Liver (tissue), 8 donors: ENCODE measurements at regions not wholly inside any gene's neighbourhood (a gene's known extent, or its start where the extent isn't known, plus 50 kb on each side); places are given as distances from the start of the nearest gene placed in this dataset.

Experiments
- DNase-seq: peaks from one replicate; pipeline ENCODE4 v3.0.0-alpha.2; 2017; ENCODE audit warnings: low spot score
- H3K27ac ChIP-seq, 2 donors: one replicate each; pipeline ENCODE4 v1.7.0; 2013; ENCODE audit warnings: inconsistent platforms in 2 of 2, low read length in 2 of 2, control low read depth in 1 of 2, low read depth in 1 of 2, mild to moderate bottlenecking in 1 of 2
- H3K27me3 ChIP-seq, 4 donors: one replicate each; pipeline versions ENCODE4 v1.6.1 to v1.7.0; 2013; ENCODE audit warnings: low read length in 3 of 4, inconsistent platforms in 1 of 4, mild to moderate bottlenecking in 1 of 4, moderate library complexity in 1 of 4; ENCODE audit not compliant: control insufficient read depth in 4 of 4, insufficient read depth in 4 of 4
- H3K36me3 ChIP-seq, 4 donors: one replicate each; pipeline versions ENCODE4 v1.6.1 to v1.7.0; 2013; ENCODE audit warnings: low read length in 3 of 4, mild to moderate bottlenecking in 3 of 4, low read depth in 1 of 4, moderate library complexity in 1 of 4; ENCODE audit not compliant: control insufficient read depth in 4 of 4, insufficient read depth in 3 of 4
- H3K4me1 ChIP-seq, 4 donors: one replicate each; pipeline versions ENCODE4 v1.6.1 to v1.7.0; 2013; ENCODE audit warnings: low read length in 3 of 4, mild to moderate bottlenecking in 3 of 4, moderate library complexity in 1 of 4; ENCODE audit not compliant: control insufficient read depth in 4 of 4, insufficient read depth in 4 of 4
- H3K4me3 ChIP-seq, 3 donors: one replicate each; pipeline versions ENCODE4 v1.6.1 to v1.7.0; 2013; ENCODE audit warnings: low read length in 3 of 3, control low read depth in 1 of 3, low read depth in 1 of 3, mild to moderate bottlenecking in 1 of 3
- H3K9ac ChIP-seq, 2 donors: one replicate each; pipeline ENCODE4 v1.7.0; 2013; ENCODE audit warnings: low read length in 2 of 2, mild to moderate bottlenecking in 2 of 2, moderate library complexity in 2 of 2, control low read depth in 1 of 2, low read depth in 1 of 2
- H3K9me3 ChIP-seq, 4 donors: one replicate each; pipeline versions ENCODE4 v1.6.1 to v1.7.0; 2013; ENCODE audit warnings: low read length in 3 of 4; ENCODE audit not compliant: control insufficient read depth in 4 of 4
- ATF3 ChIP-seq: IDR thresholded peaks from 2 replicates; pipeline ENCODE4 v1.6.1; 2016; ENCODE audit warnings: antibody characterized with exemption
- CTCF ChIP-seq: fragments of 150-350 bp; IDR thresholded peaks from 2 replicates; pipeline ENCODE4 v1.5.1; 2017; ENCODE audit warnings: improper control_type of control experiment, low read depth, low read length; ENCODE audit not compliant: missing input control
- EGR1 ChIP-seq, 2 donors: IDR thresholded peaks; 2 replicates each; pipeline ENCODE4 v1.6.1; 2016 to 2018; ENCODE audit warnings: antibody characterized with exemption in 2 of 2, low read depth in 2 of 2
- FOXA1 ChIP-seq: IDR thresholded peaks from 2 replicates; pipeline ENCODE4 v1.6.1; 2016; ENCODE audit warnings: antibody characterized with exemption
- FOXA2 ChIP-seq: IDR thresholded peaks from 2 replicates; pipeline ENCODE4 v1.6.1; 2016; ENCODE audit warnings: antibody characterized with exemption
- GABPA ChIP-seq, 2 donors: IDR thresholded peaks in 1 of 2; conservative IDR thresholded peaks in 1 of 2; 2 replicates each; pipeline ENCODE4 v1.6.1; 2016; ENCODE audit warnings: antibody characterized with exemption in 2 of 2, mild to moderate bottlenecking in 1 of 2, moderate library complexity in 1 of 2
- HNF4A ChIP-seq, 2 donors: conservative IDR thresholded peaks; 2 replicates each; pipeline ENCODE4 v1.6.1; 2016; ENCODE audit warnings: antibody characterized with exemption in 2 of 2, mild to moderate bottlenecking in 2 of 2
- JUND ChIP-seq, 2 donors: IDR thresholded peaks; 2 replicates each; pipeline ENCODE4 v1.6.1; 2016; ENCODE audit warnings: antibody characterized with exemption in 2 of 2
- MAX ChIP-seq: IDR thresholded peaks from 2 replicates; pipeline ENCODE4 v1.6.1; 2016; ENCODE audit warnings: antibody characterized with exemption
- REST ChIP-seq: IDR thresholded peaks from 2 replicates; pipeline ENCODE4 v1.6.1; 2016; ENCODE audit warnings: antibody characterized with exemption, mild to moderate bottlenecking
- RXRA ChIP-seq, 2 donors: IDR thresholded peaks; 2 replicates each; pipeline ENCODE4 v1.6.1; 2017 to 2018; ENCODE audit warnings: antibody characterized with exemption in 2 of 2, mild to moderate bottlenecking in 1 of 2
- SP1 ChIP-seq: IDR thresholded peaks from 2 replicates; pipeline ENCODE4 v1.6.1; 2018; ENCODE audit warnings: antibody characterized with exemption, mild to moderate bottlenecking
- TAF1 ChIP-seq: conservative IDR thresholded peaks from 2 replicates; pipeline ENCODE4 v1.6.1; 2016; ENCODE audit warnings: antibody characterized with exemption, mild to moderate bottlenecking
- YY1 ChIP-seq: IDR thresholded peaks from 2 replicates; pipeline ENCODE4 v1.6.1; 2016; ENCODE audit warnings: antibody characterized with exemption, mild to moderate bottlenecking
- ZBTB33 ChIP-seq: IDR thresholded peaks from 2 replicates; pipeline ENCODE4 v1.6.1; 2016; ENCODE audit warnings: antibody characterized with exemption
- WGBS: extraction: QIAGEN DNeasy Blood & Tissue Kit; methylation state at CpG from one replicate; pipeline ENCODE4 v1.1.7; 2013; 5-methylcytosine and 5-hydroxymethylcytosine counted together
- donor health status: healthy.
- donor health status: healthy.
- donor health status: healthy.
- donor health status: healthy.
- donor health status: healthy.

- DNase-seq: no peak
- H3K27me3 ChIP-seq: no peaks in the 10 kb centered on the region
- no peak for TF ChIP-seq TAF1
- TF ChIP-seq HNF4A (conservative IDR thresholded peaks at IDR 0.05): no peak
- TF ChIP-seq RXRA (IDR thresholded peaks at IDR 0.05): no peak
- no peak for TF ChIP-seq ZBTB33
- TF ChIP-seq GABPA (IDR thresholded peaks at IDR 0.05 in 1 of 2, conservative IDR thresholded peaks at IDR 0.05 in 1 of 2): no peak
- TF ChIP-seq ATF3: no peak
- TF ChIP-seq REST: no peak
- no peak for TF ChIP-seq FOXA2
- H3K4me3 ChIP-seq: no peak overlapping the region
- no peaks in the 10 kb centered on the region for H3K36me3 ChIP-seq
- no peak overlapping the region for H3K9ac ChIP-seq
- WGBS: 95% methylated on average over 3 of the region's 3 CpGs
- peaks cover 0 to 2% (median 0%) of the 10 kb centered on the region in 4 donors for H3K4me1 ChIP-seq
- no peaks in the 10 kb centered on the region for H3K9me3 ChIP-seq
- no peak overlapping the region for H3K27ac ChIP-seq
These were observed 132.4 kb upstream of the IQSEC1 start for GRCh38 chr3:13205567-13206143.

GRCh38 chr3:13204177-13204581, 130.9 kb upstream of the IQSEC1 start:
- no peak overlapping the region for H3K9ac ChIP-seq
- H3K27me3 ChIP-seq: no peaks in the 10 kb centered on the region
- H3K9me3 ChIP-seq: no peaks in the 10 kb centered on the region
- peaks cover 0 to 2% (median 0%) of the 10 kb centered on the region in 4 donors for H3K4me1 ChIP-seq
- DNase-seq: no peak
- no peaks in the 10 kb centered on the region for H3K36me3 ChIP-seq
- no peak overlapping the region for H3K4me3 ChIP-seq
- TF ChIP-seq GABPA (IDR thresholded peaks at IDR 0.05 in 1 of 2, conservative IDR thresholded peaks at IDR 0.05 in 1 of 2): no peak
- TF ChIP-seq ZBTB33: no peak
- TF ChIP-seq EGR1 (IDR thresholded peaks at IDR 0.05; ENCODE audit: low read depth in 2 of 2): no peak
- TF ChIP-seq TAF1: no peak
- no peak for TF ChIP-seq REST
- no peak for TF ChIP-seq RXRA (IDR thresholded peaks at IDR 0.05)
- no peak for TF ChIP-seq FOXA1
- no peak for TF ChIP-seq YY1
- TF ChIP-seq CTCF: no peak
- TF ChIP-seq HNF4A (conservative IDR thresholded peaks at IDR 0.05): no peak
- TF ChIP-seq MAX: no peak
- TF ChIP-seq SP1: no peak
- TF ChIP-seq JUND (IDR thresholded peaks at IDR 0.05): no peak
- WGBS: 70% methylated on average over 34 of the region's 34 CpGs
- H3K27ac ChIP-seq: no peak overlapping the region
